ENCODE measurements at regions not wholly inside any gene's neighbourhood (a gene's known extent, or its start where the extent isn't known, plus 50 kb on each side); places are given as distances from the start of the nearest gene placed in this dataset.

DNA sequence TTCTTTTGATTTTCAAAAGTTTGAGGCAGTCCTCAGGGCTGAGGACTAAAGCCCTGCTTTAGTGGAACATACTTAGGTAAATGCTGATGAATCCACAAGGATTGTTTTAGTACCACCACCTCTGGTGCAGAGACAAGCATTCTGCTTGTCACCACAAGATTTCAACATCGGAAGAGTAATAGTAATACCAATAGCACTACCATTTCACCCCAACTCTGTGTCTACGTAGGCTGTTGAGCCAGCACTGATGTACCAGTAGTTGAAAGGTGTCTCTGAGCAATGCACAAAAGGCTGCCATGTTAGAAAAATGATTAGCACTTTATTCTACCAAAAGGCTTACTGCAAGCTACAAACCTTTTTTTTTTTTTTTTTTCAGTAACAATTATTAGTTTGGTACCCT lies 213.2 kb upstream of the SLC24A2 start:
- TF ChIP-seq POLR2A (IDR thresholded peaks at IDR 0.05; ENCODE audit: low read length) (no peak), GATA1 (IDR thresholded peaks at IDR 0.05; ENCODE audit: low read depth, low read length) (no peak)

All from erythroblast (primary cell).